ENCODE measurements at regions not wholly inside any gene's neighbourhood (a gene's known extent, or its start where the extent isn't known, plus 50 kb on each side); places are given as distances from the start of the nearest gene placed in this dataset.

GRCh38 chr9:86837345-86837744 lies 110.0 kb downstream of the GAS1 start:
- H3K4me3 ChIP-seq (ENCODE audit: low read depth, low read length) = no peak overlapping the region
- no peak for DNase-seq (ENCODE audit: low read depth)
- TF ChIP-seq, protein P1, sequence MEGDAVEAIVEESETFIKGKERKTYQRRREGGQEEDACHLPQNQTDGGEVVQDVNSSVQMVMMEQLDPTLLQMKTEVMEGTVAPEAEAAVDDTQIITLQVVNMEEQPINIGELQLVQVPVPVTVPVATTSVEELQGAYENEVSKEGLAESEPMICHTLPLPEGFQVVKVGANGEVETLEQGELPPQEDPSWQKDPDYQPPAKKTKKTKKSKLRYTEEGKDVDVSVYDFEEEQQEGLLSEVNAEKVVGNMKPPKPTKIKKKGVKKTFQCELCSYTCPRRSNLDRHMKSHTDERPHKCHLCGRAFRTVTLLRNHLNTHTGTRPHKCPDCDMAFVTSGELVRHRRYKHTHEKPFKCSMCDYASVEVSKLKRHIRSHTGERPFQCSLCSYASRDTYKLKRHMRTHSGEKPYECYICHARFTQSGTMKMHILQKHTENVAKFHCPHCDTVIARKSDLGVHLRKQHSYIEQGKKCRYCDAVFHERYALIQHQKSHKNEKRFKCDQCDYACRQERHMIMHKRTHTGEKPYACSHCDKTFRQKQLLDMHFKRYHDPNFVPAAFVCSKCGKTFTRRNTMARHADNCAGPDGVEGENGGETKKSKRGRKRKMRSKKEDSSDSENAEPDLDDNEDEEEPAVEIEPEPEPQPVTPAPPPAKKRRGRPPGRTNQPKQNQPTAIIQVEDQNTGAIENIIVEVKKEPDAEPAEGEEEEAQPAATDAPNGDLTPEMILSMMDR (IDR thresholded peaks at IDR 0.05; ENCODE audit: insufficient read depth, low read depth, low read length, missing control alignments) = no peak

GRCh38 chr9:86836797-86837196 lies 110.5 kb downstream of the GAS1 start:
- TF ChIP-seq, protein P1 (IDR thresholded peaks at IDR 0.05; ENCODE audit: insufficient read depth, low read depth, low read length, missing control alignments) = no peak
- no peak overlapping the region for H3K4me3 ChIP-seq (ENCODE audit: low read depth, low read length)
- DNase-seq (ENCODE audit: low read depth) = peak; percentile 66

DNA sequence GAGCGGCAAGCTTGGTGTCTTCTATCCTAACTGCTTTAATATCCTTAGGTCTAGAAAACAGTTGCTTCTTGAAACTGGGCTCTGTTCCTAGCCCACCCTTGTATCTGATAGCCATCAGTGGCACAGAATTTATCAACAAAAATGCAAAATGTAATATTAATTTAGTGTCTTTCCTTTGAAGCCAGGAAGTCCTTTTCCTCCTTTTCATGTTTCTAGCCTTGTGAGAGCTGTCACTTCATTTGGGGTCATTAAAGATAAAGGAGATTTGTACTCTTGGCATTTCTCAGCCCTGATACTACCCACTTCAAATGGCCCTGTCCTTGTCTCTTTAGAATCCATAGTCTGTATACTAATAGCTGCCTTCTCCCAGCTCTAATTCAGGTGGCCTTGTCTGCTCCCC lies 111.0 kb downstream of the GAS1 start:
- H3K4me3 ChIP-seq (ENCODE audit: low read depth, low read length) = no peak overlapping the region
- DNase-seq (ENCODE audit: low read depth) = no peak
- TF ChIP-seq, protein P1 (IDR thresholded peaks at IDR 0.05; ENCODE audit: insufficient read depth, low read depth, low read length, missing control alignments) = no peak

DNA sequence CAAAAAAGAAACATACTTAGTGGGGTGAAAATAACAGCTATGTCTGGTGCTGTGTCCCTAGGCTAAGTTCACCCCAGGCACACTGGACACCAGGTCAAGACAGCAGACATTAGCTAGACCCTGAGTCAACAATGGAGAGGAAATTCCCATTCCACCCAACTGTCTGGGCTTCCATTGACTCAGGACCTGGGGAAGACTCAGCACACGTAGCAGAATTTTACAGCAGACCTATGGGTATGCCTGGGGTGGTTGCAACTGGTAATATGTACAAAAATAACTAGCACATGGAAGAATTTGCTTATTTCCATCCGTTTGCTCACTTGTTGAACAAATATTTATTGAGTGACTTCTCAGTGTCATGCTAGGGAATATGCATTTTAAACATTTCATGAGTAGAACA lies 117.0 kb downstream of the GAS1 start:
- TF ChIP-seq, protein P1 (IDR thresholded peaks at IDR 0.05; ENCODE audit: insufficient read depth, low read depth, low read length, missing control alignments) = no peak
- no peak overlapping the region for H3K4me3 ChIP-seq (ENCODE audit: low read depth, low read length)
- no peak for DNase-seq (ENCODE audit: low read depth)

DNA sequence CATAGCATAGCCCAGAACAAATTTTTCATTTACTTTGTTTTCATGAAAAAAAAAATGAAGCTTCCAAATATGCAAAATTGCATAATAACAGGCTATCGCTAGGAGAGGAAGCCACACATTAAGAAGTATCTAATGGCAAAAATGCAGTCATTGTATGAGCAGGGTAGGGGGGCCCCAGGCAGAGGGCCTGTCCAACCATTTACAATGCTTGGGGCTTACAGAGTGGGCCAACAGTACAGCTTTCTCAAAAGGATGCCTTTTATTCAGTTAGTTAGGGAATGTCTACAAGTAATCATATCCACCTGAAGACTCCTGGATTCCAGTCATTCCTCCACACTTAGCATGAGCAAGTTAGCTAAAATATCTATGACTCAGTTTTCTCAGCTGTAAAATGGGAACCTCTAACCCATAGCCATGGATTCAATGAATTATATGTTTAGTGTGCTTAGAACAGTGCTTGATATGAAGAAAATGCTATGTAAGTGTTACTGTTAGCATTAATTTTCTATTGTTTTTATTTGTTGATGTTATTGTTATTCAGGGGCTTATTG lies 117.7 kb downstream of the GAS1 start:
- DNase-seq (ENCODE audit: low read depth) = no peak
- no peak overlapping the region for H3K4me3 ChIP-seq (ENCODE audit: low read depth, low read length)
- TF ChIP-seq, protein P1 (IDR thresholded peaks at IDR 0.05; ENCODE audit: insufficient read depth, low read depth, low read length, missing control alignments) = no peak

GRCh38 chr9:86828631-86829030 lies 118.7 kb downstream of the GAS1 start:
- no peak overlapping the region for H3K4me3 ChIP-seq (ENCODE audit: low read depth, low read length)
- no peak for DNase-seq (ENCODE audit: low read depth)
- TF ChIP-seq, protein P1 (IDR thresholded peaks at IDR 0.05; ENCODE audit: insufficient read depth, low read depth, low read length, missing control alignments) = no peak

- no peak overlapping the region for H3K4me3 ChIP-seq (ENCODE audit: low read depth, low read length)
- no peak for DNase-seq (ENCODE audit: low read depth)
- TF ChIP-seq, protein P1 (IDR thresholded peaks at IDR 0.05; ENCODE audit: insufficient read depth, low read depth, low read length, missing control alignments) = no peak
These were observed 119.4 kb downstream of the GAS1 start for GRCh38 chr9:86827893-86828292.
